Gastrocnemius medialis (tissue), 4 donors: ENCODE measurements at regions not wholly inside any gene's neighbourhood (a gene's known extent, or its start where the extent isn't known, plus 50 kb on each side); places are given as distances from the start of the nearest gene placed in this dataset.

ENCODE experiments used
- ATAC-seq, 2 donors: fragments of 150-250 bp; one replicate each; pipeline ENCODE4 v1.9.1; 2016
- DNase-seq, 2 donors: peaks; one replicate each; pipeline ENCODE4 v3.0.0-alpha.2; 2019
- H3K27ac ChIP-seq, 4 donors: fragments of 200-600 bp; sonication (generic); 1 replicate in 1 of 4; 2 replicates in 3 of 4; pipeline ENCODE4 v1.5.1; 2016 to 2018; ENCODE audit warnings: mild to moderate bottlenecking in 2 of 4, moderate library complexity in 1 of 4
- H3K27me3 ChIP-seq, 3 donors: fragments of 200-600 bp; sonication (generic) in 2 of 3; 1 replicate in 1 of 3; 2 replicates in 2 of 3; pipeline versions ENCODE4 v1.5.1 to v1.6.0; 2016 to 2019; ENCODE audit warnings: mild to moderate bottlenecking in 1 of 3, moderate library complexity in 1 of 3
- H3K36me3 ChIP-seq, 2 donors: fragments of 200-600 bp; sonication (generic) in 1 of 2; one replicate each; pipeline ENCODE4 v1.5.1; 2017 to 2018
- H3K4me1 ChIP-seq, 2 donors: fragments of 200-600 bp; sonication (generic) in 1 of 2; one replicate each; pipeline ENCODE4 v1.5.1; 2016 to 2017; ENCODE audit warnings: mild to moderate bottlenecking in 2 of 2
- H3K4me3 ChIP-seq, 4 donors: fragments of 200-600 bp; sonication (generic) in 3 of 4; 1 replicate in 1 of 4; 2 replicates in 3 of 4; pipeline ENCODE4 v1.5.1; 2016 to 2019; ENCODE audit warnings: mild to moderate bottlenecking in 2 of 4
- H3K9me3 ChIP-seq, 3 donors: fragments of 200-600 bp; sonication (generic) in 2 of 3; 1 replicate in 1 of 3; 2 replicates in 2 of 3; pipeline ENCODE4 v1.5.1; 2016 to 2019
- POLR2A ChIP-seq, 2 donors: fragments of 450-650 bp; IDR thresholded peaks; one replicate each; pipeline ENCODE4 v1.6.1; 2017; ENCODE audit warnings: antibody characterized with exemption in 2 of 2, mild to moderate bottlenecking in 2 of 2, moderate library complexity in 2 of 2
- in situ Hi-C, 4 donors: fragments of 200-750 bp; cut with MboI; loops; one replicate each; pipeline versions ENCODE4 v1.15.0 to v1.8.0; 2017; ENCODE audit warnings: low sequenced_read_pairs in 4 of 4
- intact Hi-C: fragments of 100-400 bp; cut with DNase I; formaldehyde crosslinking; loops from one replicate; pipeline ENCODE4 v1.15.1; 2023; ENCODE audit warnings: low total_unique reads
- TF ChIP-seq, protein P1 (sequence below), 5 experiments: fragments of 450-650 bp in 3 of 5; fragments of 200-600 bp in 2 of 5; sonication (generic) in 2 of 5; IDR thresholded peaks in 4 of 5; conservative IDR thresholded peaks in 1 of 5; 1 replicate in 4 of 5; 2 replicates in 1 of 5; pipeline ENCODE4 v1.5.1; 2016 to 2019; ENCODE audit warnings: antibody characterized with exemption in 5 of 5, mild to moderate bottlenecking in 3 of 5, moderate library complexity in 3 of 5

DNA sequence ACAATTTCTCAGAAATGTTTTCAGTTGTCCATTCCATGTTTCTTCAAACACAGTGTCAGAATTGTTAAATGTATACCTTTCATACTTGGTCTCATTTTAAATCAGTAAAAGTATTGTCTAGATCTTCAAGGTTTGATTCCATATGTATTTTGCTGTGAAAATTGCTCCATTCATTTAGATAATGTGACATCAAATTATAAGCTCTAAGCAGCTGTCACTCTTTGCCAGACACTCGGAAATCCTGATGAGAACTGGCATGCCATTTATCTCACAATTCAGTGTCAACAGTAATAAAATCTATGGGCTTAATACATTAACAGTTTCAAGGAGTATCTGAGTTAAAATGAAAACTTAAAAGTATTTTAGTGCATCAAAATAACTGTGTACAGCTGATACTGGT is 1025.3 kb upstream of the EPHA6 start:
- no peak for ATAC-seq
- intact Hi-C loops: no loop called here
- in situ Hi-C loops: no loop called here
- TF ChIP-seq, protein P1, sequence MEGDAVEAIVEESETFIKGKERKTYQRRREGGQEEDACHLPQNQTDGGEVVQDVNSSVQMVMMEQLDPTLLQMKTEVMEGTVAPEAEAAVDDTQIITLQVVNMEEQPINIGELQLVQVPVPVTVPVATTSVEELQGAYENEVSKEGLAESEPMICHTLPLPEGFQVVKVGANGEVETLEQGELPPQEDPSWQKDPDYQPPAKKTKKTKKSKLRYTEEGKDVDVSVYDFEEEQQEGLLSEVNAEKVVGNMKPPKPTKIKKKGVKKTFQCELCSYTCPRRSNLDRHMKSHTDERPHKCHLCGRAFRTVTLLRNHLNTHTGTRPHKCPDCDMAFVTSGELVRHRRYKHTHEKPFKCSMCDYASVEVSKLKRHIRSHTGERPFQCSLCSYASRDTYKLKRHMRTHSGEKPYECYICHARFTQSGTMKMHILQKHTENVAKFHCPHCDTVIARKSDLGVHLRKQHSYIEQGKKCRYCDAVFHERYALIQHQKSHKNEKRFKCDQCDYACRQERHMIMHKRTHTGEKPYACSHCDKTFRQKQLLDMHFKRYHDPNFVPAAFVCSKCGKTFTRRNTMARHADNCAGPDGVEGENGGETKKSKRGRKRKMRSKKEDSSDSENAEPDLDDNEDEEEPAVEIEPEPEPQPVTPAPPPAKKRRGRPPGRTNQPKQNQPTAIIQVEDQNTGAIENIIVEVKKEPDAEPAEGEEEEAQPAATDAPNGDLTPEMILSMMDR (IDR thresholded peaks at IDR 0.05 in 4 of 5, conservative IDR thresholded peaks at IDR 0.05 in 1 of 5): no peak
- TF ChIP-seq POLR2A (IDR thresholded peaks at IDR 0.05): no peak
- no peak overlapping the region for H3K4me3 ChIP-seq
- no peak overlapping the region for H3K27ac ChIP-seq
- H3K27me3 ChIP-seq: no peaks in the 10 kb centered on the region
- DNase-seq: no peak
- H3K9me3 ChIP-seq: no peaks in the 10 kb centered on the region
- no peaks in the 10 kb centered on the region for H3K4me1 ChIP-seq
- no peaks in the 10 kb centered on the region for H3K36me3 ChIP-seq

DNA sequence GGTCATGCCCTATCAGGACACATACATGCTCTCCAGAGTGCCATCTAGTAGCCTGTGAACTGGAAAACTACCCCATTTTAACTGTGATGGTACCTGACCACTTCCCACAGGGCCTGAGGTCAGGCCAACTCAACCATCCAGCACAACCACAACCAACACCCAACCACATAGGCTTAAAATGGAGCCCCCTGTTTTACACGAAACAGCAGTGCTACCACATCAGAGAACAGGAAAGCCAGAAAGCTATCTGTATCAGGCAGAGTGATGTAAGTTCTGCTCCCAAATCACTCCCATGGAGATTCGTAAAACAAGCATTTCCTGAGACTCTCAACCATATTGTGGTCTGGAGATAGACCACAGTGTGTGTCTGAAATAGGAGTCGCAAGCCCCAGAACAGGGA is 1017.3 kb upstream of the EPHA6 start:
- intact Hi-C loops (no loop called here), in situ Hi-C loops (no loop called here)
- H3K27me3 ChIP-seq: no peaks in the 10 kb centered on the region
- TF ChIP-seq, protein P1 (IDR thresholded peaks at IDR 0.05 in 4 of 5, conservative IDR thresholded peaks at IDR 0.05 in 1 of 5): no peak
- TF ChIP-seq POLR2A (IDR thresholded peaks at IDR 0.05): no peak
- H3K4me3 ChIP-seq: no peak overlapping the region
- H3K4me1 ChIP-seq: no peaks in the 10 kb centered on the region
- DNase-seq (no peak), ATAC-seq (no peak)
- H3K36me3 ChIP-seq: no peaks in the 10 kb centered on the region
- H3K27ac ChIP-seq: no peak overlapping the region
- H3K9me3 ChIP-seq: no peaks in the 10 kb centered on the region

DNA sequence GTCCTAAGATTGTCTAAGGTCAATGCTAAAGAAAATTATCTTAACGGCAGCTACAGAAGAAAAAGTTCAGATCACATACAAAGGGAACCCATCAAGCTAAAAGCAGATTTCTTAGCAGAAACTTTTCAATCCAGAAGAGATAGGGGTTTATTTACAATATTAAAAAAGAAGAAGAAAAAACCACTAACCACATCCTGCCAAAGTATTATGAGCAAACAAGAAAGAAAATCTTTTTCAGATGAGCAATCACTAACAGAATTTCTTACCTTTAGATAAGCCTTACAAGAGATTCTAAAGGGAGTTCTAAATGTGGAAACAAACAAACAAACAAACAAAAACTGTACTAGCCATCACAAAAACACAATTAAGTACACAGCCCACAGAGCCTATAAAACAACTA is 1015.8 kb upstream of the EPHA6 start:
- TF ChIP-seq POLR2A (IDR thresholded peaks at IDR 0.05): no peak
- TF ChIP-seq, protein P1 (IDR thresholded peaks at IDR 0.05 in 4 of 5, conservative IDR thresholded peaks at IDR 0.05 in 1 of 5): no peak
- ATAC-seq (no peak), DNase-seq (no peak)
- H3K27me3 ChIP-seq: no peaks in the 10 kb centered on the region
- in situ Hi-C loops (no loop called here), intact Hi-C loops (no loop called here)
- no peaks in the 10 kb centered on the region for H3K36me3 ChIP-seq
- H3K4me3 ChIP-seq: no peak overlapping the region
- H3K9me3 ChIP-seq: no peaks in the 10 kb centered on the region
- H3K27ac ChIP-seq: no peak overlapping the region
- H3K4me1 ChIP-seq: no peaks in the 10 kb centered on the region

DNA sequence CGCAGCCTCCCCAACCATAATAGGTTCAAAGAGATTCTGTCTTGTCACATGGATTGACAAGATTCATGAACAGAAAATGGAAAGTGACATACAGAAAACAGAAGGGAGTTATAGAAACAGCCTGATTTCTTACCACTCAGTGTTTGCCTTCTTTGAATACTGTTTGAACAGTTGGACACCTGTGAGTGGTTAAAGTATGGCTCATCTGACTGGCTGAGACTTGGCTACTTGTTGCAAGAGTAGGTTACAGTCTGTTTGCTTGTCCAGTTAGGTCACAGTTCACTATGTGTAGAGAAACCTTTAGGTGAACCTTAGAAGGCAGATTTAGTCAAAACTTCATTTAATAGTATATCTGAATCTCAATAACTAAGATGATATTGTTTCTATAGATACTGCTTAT is 1003.9 kb upstream of the EPHA6 start:
- intact Hi-C loops: no loop called here
- no peak for ATAC-seq
- TF ChIP-seq, protein P1 (IDR thresholded peaks at IDR 0.05 in 4 of 5, conservative IDR thresholded peaks at IDR 0.05 in 1 of 5): no peak
- no peak for TF ChIP-seq POLR2A (IDR thresholded peaks at IDR 0.05)
- Histone ChIP-seq H3K36me3 (no peaks in the 10 kb centered on the region), H3K4me1 (no peaks in the 10 kb centered on the region), H3K4me3 (no peak overlapping the region), H3K27ac (no peak overlapping the region), H3K9me3 (no peaks in the 10 kb centered on the region), H3K27me3 (no peaks in the 10 kb centered on the region)
- no peak for DNase-seq
- in situ Hi-C loops: no loop called here

DNA sequence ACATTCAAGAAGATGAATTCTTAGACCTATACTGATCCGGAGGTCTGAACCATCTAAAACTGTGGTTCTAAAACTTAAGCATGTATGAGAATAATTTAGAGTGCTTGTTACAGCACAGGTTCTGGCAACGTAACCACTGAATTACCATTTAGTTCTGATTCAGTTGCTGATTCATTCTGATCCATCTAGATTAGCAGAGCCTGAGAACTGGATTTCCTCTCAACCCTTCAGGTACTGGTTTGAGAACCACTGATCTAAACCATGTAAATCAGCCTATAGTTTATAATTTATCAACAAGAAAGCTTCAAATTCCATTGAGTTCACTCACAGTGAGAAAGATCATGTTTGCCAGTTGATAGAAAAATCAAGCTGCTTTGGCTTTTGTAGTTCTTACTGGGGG is 1001.1 kb upstream of the EPHA6 start:
- in situ Hi-C loops (no loop called here), intact Hi-C loops (no loop called here)
- TF ChIP-seq, protein P1 (IDR thresholded peaks at IDR 0.05 in 4 of 5, conservative IDR thresholded peaks at IDR 0.05 in 1 of 5): no peak
- TF ChIP-seq POLR2A (IDR thresholded peaks at IDR 0.05): no peak
- no peaks in the 10 kb centered on the region for H3K9me3 ChIP-seq
- H3K27ac ChIP-seq: no peak overlapping the region
- H3K27me3 ChIP-seq: no peaks in the 10 kb centered on the region
- no peaks in the 10 kb centered on the region for H3K4me1 ChIP-seq
- no peak overlapping the region for H3K4me3 ChIP-seq
- no peak for DNase-seq
- no peaks in the 10 kb centered on the region for H3K36me3 ChIP-seq
- no peak for ATAC-seq
